ENCODE measurements at regions not wholly inside any gene's neighbourhood (a gene's known extent, or its start where the extent isn't known, plus 50 kb on each side); places are given as distances from the start of the nearest gene placed in this dataset.

- Mint-ChIP-seq H3K36me3 (ENCODE audit: low read depth) (no peaks in the 10 kb centered on the region), H3K9me3 (no peaks in the 10 kb centered on the region), H3K27me3 (peaks cover 75% of the 10 kb centered on the region), H3K27ac (no peak overlapping the region), H3K4me1 (ENCODE audit: low read depth) (no peaks in the 10 kb centered on the region), H3K4me3 (no peak overlapping the region)
- CTCF ChIA-PET: no interaction called here
- DNase-seq (no peak), ATAC-seq (ENCODE audit: poor library complexity) (no peak)
- H3K9me3 ChIP-seq (ENCODE audit: control insufficient read depth in 1 of 2, insufficient read depth in 1 of 2, low read length in 2 of 2): peaks cover 0 to 28% of the 10 kb centered on the region in 2 experiments
- no peaks in the 10 kb centered on the region for H3K4me1 ChIP-seq (ENCODE audit: insufficient read depth, low read length)
- H3K4me3 ChIP-seq (ENCODE audit: low read length): no peak overlapping the region
- no peak for TF ChIP-seq CTCF (IDR thresholded peaks at IDR 0.05)
- H3K27ac ChIP-seq (ENCODE audit: low read depth in 1 of 2, low read length in 2 of 2): no peak overlapping the region
- POLR2A ChIA-PET: no interaction called here
- intact Hi-C loops (cut with DNase I, micrococcal nuclease): no loop called here
- H3K36me3 ChIP-seq (ENCODE audit: insufficient read depth, low read length): no peaks in the 10 kb centered on the region
- H3K27me3 ChIP-seq (ENCODE audit: control insufficient read depth in 1 of 2, insufficient read depth in 2 of 2, low read length in 2 of 2): peaks cover 29 to 40% of the 10 kb centered on the region in 2 experiments
Observed at GRCh38 chr17:79667121-79667715, 56.4 kb upstream of the RBFOX3 start.

- intact Hi-C loops (cut with DNase I, micrococcal nuclease): no loop called here
- Mint-ChIP-seq H3K27ac (no peak overlapping the region), H3K36me3 (ENCODE audit: low read depth) (no peaks in the 10 kb centered on the region), H3K9me3 (peaks cover 3% of the 10 kb centered on the region), H3K4me1 (ENCODE audit: low read depth) (no peaks in the 10 kb centered on the region), H3K27me3 (peaks cover 79% of the 10 kb centered on the region), H3K4me3 (no peak overlapping the region)
- no peaks in the 10 kb centered on the region for H3K4me1 ChIP-seq (ENCODE audit: insufficient read depth, low read length)
- CTCF ChIA-PET: no interaction called here
- H3K27ac ChIP-seq (ENCODE audit: low read depth in 1 of 2, low read length in 2 of 2): no peak overlapping the region
- H3K4me3 ChIP-seq (ENCODE audit: low read length): no peak overlapping the region
- H3K36me3 ChIP-seq (ENCODE audit: insufficient read depth, low read length): no peaks in the 10 kb centered on the region
- POLR2A ChIA-PET: no interaction called here
- ATAC-seq (ENCODE audit: poor library complexity): no peak
- H3K9me3 ChIP-seq (ENCODE audit: control insufficient read depth in 1 of 2, insufficient read depth in 1 of 2, low read length in 2 of 2): peaks cover 6 to 26% of the 10 kb centered on the region in 2 experiments
- peaks cover 25 to 43% of the 10 kb centered on the region in 2 experiments for H3K27me3 ChIP-seq (ENCODE audit: control insufficient read depth in 1 of 2, insufficient read depth in 2 of 2, low read length in 2 of 2)
- DNase-seq: no peak
- no peak for TF ChIP-seq CTCF (IDR thresholded peaks at IDR 0.05)
Observed at GRCh38 chr17:79666111-79666510, 55.3 kb upstream of the RBFOX3 start.

- H3K27ac ChIP-seq (ENCODE audit: low read depth in 1 of 2, low read length in 2 of 2): no peak overlapping the region
- ChIA-PET CTCF (no interaction called here), POLR2A (no interaction called here)
- H3K4me3 Mint-ChIP-seq: no peak overlapping the region
- no peak for ATAC-seq (ENCODE audit: poor library complexity)
- H3K27ac Mint-ChIP-seq: no peak overlapping the region
- no peaks in the 10 kb centered on the region for H3K36me3 ChIP-seq (ENCODE audit: insufficient read depth, low read length)
- no peak for DNase-seq
- intact Hi-C loops (cut with DNase I, micrococcal nuclease): no loop called here
- H3K9me3 Mint-ChIP-seq: peaks cover 5% of the 10 kb centered on the region
- H3K27me3 ChIP-seq (ENCODE audit: control insufficient read depth in 1 of 2, insufficient read depth in 2 of 2, low read length in 2 of 2): peaks cover 20 to 43% of the 10 kb centered on the region in 2 experiments
- H3K4me1 ChIP-seq (ENCODE audit: insufficient read depth, low read length): no peaks in the 10 kb centered on the region
- H3K4me1 Mint-ChIP-seq (ENCODE audit: low read depth): no peaks in the 10 kb centered on the region
- H3K36me3 Mint-ChIP-seq (ENCODE audit: low read depth): no peaks in the 10 kb centered on the region
- no peak overlapping the region for H3K4me3 ChIP-seq (ENCODE audit: low read length)
- no peak for TF ChIP-seq CTCF (IDR thresholded peaks at IDR 0.05)
- H3K27me3 Mint-ChIP-seq: peaks cover 84% of the 10 kb centered on the region
- peaks cover 6 to 25% of the 10 kb centered on the region in 2 experiments for H3K9me3 ChIP-seq (ENCODE audit: control insufficient read depth in 1 of 2, insufficient read depth in 1 of 2, low read length in 2 of 2)
Observed at GRCh38 chr17:79664930-79665737, 54.3 kb upstream of the RBFOX3 start.
